GM12878 (cell line): ENCODE measurements at regions not wholly inside any gene's neighbourhood (a gene's known extent, or its start where the extent isn't known, plus 50 kb on each side); places are given as distances from the start of the nearest gene placed in this dataset.

ENCODE experiments used
- CEBPB ChIP-seq, 2 experiments: fragments of 150-350 bp in 1 of 2; IDR thresholded peaks; 2 replicates each; pipeline ENCODE4 v1.6.1; 2012 to 2014; ENCODE audit warnings: low read depth in 2 of 2, low read length in 2 of 2, borderline replicate concordance in 1 of 2, inconsistent platforms in 1 of 2
- FOXM1 ChIP-seq: IDR thresholded peaks from 2 replicates; pipeline ENCODE4 v1.6.1; 2012; ENCODE audit warnings: low read depth, mild to moderate bottlenecking, inconsistent platforms, low read length, moderate library complexity
- RFX5 ChIP-seq: IDR thresholded peaks from 2 replicates; pipeline ENCODE4 v1.6.1; 2011; ENCODE audit warnings: low read depth, low read length, improper control_type of control experiment
- ZBED1 ChIP-seq: IDR thresholded peaks from 2 replicates; pipeline ENCODE4 v1.6.1; 2016; ENCODE audit warnings: borderline replicate concordance
- TF ChIP-seq, protein P1 (sequence below): IDR thresholded peaks from 2 replicates; pipeline ENCODE4 v1.6.1; 2012; ENCODE audit warnings: improper control_type of control experiment, low read depth, low read length; ENCODE audit not compliant: insufficient replicate concordance
- TF ChIP-seq, protein P2 (sequence below), 3 experiments: IDR thresholded peaks in 2 of 3; conservative IDR thresholded peaks in 1 of 3; 2 replicates each; pipeline ENCODE4 v1.5.1; 2011; ENCODE audit warnings: low read depth in 3 of 3, low read length in 3 of 3, mild to moderate bottlenecking in 3 of 3, control low read depth in 2 of 3, moderate library complexity in 2 of 3, inconsistent platforms in 1 of 3, mixed read lengths in 1 of 3; ENCODE audit not compliant: control insufficient read depth in 2 of 3, insufficient read depth in 1 of 3; ENCODE audit errors: extremely low read depth in 1 of 3
- TF ChIP-seq, protein P3 (sequence below): IDR thresholded peaks from 2 replicates; pipeline ENCODE4 v1.6.1; 2012; ENCODE audit warnings: mild to moderate bottlenecking, low read depth, low read length

DNA sequence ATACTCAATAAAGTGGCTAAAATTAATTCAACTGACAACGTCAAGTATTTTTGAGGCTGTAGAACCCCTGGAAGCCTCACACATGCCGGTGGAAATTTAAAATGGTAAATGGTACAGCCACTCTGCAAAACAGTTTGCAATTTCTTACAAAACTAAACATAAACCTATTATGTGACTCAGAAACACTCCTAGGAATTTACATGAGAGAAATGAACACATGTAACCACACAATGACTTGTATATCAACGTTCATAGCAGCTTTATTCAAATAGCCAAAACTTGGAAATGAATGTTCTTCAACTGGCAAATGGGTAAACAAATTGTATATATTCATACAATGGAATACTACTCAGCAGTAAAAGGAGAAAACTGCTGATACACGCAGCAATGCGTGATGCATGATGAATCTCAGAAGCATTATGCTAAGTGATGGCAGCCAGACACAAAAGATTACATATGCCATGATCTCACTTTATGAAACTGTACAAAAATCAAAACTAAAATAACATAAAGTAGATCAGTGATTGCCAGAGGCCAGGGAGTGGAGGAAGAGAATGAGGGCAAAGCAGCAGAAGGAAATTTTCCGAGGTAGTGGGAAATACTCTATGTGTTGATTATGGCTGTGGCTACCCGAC lies 112.5 kb downstream of the FAM50B start:
- TF ChIP-seq, protein P1, sequence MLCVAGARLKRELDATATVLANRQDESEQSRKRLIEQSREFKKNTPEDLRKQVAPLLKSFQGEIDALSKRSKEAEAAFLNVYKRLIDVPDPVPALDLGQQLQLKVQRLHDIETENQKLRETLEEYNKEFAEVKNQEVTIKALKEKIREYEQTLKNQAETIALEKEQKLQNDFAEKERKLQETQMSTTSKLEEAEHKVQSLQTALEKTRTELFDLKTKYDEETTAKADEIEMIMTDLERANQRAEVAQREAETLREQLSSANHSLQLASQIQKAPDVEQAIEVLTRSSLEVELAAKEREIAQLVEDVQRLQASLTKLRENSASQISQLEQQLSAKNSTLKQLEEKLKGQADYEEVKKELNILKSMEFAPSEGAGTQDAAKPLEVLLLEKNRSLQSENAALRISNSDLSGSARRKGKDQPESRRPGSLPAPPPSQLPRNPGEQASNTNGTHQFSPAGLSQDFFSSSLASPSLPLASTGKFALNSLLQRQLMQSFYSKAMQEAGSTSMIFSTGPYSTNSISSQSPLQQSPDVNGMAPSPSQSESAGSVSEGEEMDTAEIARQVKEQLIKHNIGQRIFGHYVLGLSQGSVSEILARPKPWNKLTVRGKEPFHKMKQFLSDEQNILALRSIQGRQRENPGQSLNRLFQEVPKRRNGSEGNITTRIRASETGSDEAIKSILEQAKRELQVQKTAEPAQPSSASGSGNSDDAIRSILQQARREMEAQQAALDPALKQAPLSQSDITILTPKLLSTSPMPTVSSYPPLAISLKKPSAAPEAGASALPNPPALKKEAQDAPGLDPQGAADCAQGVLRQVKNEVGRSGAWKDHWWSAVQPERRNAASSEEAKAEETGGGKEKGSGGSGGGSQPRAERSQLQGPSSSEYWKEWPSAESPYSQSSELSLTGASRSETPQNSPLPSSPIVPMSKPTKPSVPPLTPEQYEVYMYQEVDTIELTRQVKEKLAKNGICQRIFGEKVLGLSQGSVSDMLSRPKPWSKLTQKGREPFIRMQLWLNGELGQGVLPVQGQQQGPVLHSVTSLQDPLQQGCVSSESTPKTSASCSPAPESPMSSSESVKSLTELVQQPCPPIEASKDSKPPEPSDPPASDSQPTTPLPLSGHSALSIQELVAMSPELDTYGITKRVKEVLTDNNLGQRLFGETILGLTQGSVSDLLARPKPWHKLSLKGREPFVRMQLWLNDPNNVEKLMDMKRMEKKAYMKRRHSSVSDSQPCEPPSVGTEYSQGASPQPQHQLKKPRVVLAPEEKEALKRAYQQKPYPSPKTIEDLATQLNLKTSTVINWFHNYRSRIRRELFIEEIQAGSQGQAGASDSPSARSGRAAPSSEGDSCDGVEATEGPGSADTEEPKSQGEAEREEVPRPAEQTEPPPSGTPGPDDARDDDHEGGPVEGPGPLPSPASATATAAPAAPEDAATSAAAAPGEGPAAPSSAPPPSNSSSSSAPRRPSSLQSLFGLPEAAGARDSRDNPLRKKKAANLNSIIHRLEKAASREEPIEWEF: no peak
- no peak for TF ChIP-seq CEBPB (IDR thresholded peaks at IDR 0.05; ENCODE audit: borderline replicate concordance in 1 of 2, low read depth in 2 of 2, low read length in 2 of 2)
- TF ChIP-seq, protein P2, sequence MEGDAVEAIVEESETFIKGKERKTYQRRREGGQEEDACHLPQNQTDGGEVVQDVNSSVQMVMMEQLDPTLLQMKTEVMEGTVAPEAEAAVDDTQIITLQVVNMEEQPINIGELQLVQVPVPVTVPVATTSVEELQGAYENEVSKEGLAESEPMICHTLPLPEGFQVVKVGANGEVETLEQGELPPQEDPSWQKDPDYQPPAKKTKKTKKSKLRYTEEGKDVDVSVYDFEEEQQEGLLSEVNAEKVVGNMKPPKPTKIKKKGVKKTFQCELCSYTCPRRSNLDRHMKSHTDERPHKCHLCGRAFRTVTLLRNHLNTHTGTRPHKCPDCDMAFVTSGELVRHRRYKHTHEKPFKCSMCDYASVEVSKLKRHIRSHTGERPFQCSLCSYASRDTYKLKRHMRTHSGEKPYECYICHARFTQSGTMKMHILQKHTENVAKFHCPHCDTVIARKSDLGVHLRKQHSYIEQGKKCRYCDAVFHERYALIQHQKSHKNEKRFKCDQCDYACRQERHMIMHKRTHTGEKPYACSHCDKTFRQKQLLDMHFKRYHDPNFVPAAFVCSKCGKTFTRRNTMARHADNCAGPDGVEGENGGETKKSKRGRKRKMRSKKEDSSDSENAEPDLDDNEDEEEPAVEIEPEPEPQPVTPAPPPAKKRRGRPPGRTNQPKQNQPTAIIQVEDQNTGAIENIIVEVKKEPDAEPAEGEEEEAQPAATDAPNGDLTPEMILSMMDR (IDR thresholded peaks at IDR 0.05 in 2 of 3, conservative IDR thresholded peaks at IDR 0.05 in 1 of 3; ENCODE audit: control insufficient read depth in 2 of 3, extremely low read depth in 1 of 3, insufficient read depth in 1 of 3, low read depth in 3 of 3, low read length in 3 of 3): no peak
- TF ChIP-seq ZBED1: no peak
- TF ChIP-seq FOXM1: no peak
- TF ChIP-seq RFX5: no peak
- TF ChIP-seq, protein P3, sequence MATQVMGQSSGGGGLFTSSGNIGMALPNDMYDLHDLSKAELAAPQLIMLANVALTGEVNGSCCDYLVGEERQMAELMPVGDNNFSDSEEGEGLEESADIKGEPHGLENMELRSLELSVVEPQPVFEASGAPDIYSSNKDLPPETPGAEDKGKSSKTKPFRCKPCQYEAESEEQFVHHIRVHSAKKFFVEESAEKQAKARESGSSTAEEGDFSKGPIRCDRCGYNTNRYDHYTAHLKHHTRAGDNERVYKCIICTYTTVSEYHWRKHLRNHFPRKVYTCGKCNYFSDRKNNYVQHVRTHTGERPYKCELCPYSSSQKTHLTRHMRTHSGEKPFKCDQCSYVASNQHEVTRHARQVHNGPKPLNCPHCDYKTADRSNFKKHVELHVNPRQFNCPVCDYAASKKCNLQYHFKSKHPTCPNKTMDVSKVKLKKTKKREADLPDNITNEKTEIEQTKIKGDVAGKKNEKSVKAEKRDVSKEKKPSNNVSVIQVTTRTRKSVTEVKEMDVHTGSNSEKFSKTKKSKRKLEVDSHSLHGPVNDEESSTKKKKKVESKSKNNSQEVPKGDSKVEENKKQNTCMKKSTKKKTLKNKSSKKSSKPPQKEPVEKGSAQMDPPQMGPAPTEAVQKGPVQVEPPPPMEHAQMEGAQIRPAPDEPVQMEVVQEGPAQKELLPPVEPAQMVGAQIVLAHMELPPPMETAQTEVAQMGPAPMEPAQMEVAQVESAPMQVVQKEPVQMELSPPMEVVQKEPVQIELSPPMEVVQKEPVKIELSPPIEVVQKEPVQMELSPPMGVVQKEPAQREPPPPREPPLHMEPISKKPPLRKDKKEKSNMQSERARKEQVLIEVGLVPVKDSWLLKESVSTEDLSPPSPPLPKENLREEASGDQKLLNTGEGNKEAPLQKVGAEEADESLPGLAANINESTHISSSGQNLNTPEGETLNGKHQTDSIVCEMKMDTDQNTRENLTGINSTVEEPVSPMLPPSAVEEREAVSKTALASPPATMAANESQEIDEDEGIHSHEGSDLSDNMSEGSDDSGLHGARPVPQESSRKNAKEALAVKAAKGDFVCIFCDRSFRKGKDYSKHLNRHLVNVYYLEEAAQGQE: no peak
